ENCODE measurements at regions not wholly inside any gene's neighbourhood (a gene's known extent, or its start where the extent isn't known, plus 50 kb on each side); places are given as distances from the start of the nearest gene placed in this dataset.
"Not testable (repeated sequence)": the region's sequence is repeated elsewhere in the genome, so short reads cannot be mapped to it uniquely, and the experiment has no call there.

DNA sequence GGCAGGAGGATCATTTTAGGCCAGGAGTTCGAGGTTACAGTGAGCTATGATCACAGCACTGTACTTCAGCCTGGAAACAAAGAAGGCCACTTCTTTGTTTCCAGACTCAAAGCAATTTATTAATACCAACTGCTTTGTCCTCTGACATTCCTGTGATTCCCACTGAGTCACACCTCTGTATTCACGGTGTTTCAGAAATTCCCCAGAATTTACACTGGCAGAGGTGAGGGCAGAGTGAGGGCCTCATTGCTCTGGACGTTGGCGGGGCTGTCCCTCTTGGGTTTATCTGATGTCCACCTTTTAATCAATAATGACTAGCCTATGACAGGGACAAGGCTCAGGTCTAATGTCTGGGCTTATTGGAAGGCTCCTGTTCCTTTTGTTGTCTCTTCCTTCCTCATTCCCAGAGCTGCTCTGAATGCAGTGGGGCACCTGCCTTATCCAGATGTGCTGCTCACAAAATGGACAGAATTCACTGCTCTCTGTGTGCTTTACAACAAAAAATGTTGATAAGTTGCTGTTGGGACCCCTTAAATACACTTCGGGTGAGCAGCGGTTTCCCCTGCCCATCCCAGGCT lies 160.1 kb downstream of the BCL2L11 start:
- not testable (repeated sequence) for TF ChIP-seq POLR2A, CTCF (IDR thresholded peaks at IDR 0.05)

Measured in gastroesophageal sphincter (tissue), 3 donors.